ENCODE measurements at regions not wholly inside any gene's neighbourhood (a gene's known extent, or its start where the extent isn't known, plus 50 kb on each side); places are given as distances from the start of the nearest gene placed in this dataset.
"Not testable (repeated sequence)": the region's sequence is repeated elsewhere in the genome, so short reads cannot be mapped to it uniquely, and the experiment has no call there.

DNA sequence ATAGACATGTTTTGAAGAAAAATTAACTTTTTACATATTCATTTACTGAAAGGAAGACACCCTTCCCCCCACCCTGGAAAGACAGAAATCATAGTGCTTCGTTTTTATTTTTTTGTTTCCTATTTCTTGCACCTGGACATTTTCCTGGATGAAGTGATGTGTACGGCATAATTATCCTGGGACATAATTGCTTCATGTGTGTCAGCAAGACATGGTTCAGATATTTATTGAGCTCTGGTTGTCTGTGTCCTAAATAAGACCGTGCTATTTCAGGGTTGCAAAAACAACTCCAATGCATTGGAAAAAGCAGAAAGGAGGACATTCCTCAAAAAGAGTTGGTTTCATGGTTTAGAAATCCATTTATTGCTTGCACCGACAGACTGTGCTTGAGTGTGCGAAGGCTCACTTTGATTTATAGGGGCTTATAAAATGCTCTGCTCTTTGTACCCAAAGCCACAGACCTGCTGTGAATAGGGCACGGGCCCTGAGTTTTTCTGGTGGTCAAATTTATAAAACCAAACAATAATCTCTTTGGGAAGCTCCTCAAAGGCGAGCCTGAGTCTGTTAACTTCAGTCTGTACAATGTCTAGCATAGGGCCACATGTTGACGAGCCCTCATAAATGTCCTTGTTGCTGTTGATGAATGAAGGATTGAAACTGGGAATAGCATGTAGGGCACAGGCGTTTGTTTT, 179.5 kb downstream of the SOX4 start:
- no peak for DNase-seq (ENCODE audit: low read depth)

DNA sequence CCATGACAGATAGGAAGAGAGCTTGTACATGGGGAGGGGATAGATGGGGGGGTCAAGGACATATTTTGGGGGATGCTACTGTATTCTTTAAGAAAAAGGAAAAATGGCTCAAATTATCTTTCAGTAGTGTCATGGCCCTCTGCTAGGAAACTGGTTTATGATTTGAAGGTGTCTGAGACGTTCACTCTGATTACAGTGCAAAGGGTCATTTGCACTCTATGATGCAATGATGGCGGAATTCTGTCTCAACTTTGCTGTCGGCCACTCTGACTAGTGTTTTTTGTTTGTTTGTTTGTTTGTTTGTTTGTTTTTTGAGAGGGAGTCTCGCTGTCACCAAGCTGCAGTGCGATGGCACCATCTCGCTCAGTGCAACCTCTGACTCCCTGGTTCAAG, 180.0 kb downstream of the SOX4 start:
- DNase-seq (ENCODE audit: low read depth), result no peak

DNA sequence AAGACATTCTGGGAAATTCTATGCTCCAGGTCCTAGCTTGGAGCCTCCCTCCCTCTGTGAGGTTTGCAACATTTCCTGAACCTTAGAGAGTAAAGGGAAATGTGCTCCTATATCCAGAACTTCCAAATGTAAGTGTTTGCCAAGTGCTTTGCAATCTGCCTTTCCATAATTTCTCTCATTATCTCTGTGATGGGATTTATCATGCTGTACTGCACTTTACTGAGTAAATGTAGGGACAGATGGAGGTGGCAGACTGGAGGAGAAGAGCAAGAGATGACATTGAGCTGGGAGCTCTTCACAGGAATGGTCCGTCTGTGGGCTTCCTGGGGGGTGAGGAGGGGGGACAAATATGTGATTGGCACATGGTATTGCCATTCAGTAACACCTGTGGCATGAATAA, 184.3 kb downstream of the SOX4 start:
- DNase-seq (ENCODE audit: low read depth), result no peak

DNA sequence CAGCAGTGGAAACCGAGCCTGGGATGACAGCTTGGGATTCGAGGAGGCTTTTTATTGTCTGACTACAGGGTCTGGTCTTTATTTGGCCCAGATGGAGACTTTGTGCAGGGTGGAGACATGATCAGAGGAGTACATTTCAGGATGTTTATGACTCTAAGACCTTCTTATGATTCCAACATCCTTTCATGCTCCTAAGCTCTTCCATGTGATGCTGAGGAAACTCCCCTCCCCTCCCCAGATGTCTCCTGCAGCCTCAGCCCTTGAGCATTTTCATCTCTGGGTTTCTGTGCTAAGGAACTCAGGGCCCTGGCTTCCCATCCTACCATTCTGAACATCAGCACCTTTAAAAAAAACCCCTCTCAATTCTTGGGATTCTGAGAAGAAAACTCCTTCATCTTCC, 186.6 kb downstream of the SOX4 start:
- DNase-seq (ENCODE audit: low read depth), result no peak

DNA sequence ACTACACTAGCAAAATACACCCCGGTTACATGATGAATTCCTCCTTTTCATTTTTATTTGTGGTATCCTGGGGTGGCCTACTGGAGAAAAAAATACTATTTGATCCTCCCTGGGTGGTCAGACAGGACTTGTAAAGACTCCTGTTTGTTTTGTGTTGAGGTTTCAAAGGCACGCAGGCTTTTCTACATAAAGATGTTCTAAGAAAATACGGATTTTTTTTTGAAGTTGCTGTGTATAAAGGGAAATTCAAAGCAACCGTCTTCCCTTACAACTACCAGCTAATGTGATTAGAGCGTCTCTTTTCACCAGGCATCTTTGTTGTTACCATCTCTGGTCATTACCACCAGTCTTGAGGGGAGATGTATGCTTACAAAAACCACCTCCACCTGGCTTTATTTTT, 187.1 kb downstream of the SOX4 start:
- DNase-seq (ENCODE audit: low read depth), result no peak

DNA sequence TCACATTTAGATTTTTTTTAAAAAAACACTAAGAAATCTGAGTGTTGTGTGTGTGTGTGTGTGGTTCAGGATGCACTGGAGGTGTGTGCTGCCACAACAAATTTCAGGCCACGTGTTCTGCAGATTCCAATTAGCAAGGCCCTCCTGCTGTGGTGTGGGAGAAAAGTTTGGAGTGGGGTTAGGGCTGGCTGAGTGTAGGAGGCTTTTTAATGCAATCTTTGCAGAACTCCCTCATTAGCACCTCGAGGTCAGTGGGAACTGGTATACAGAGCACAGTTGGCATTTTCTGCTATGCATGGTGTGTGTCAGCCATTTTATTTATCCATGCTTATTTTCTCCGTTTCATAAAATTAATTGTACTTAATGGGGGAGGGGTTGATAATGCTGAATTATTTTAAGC, 187.6 kb downstream of the SOX4 start:
- no peak for DNase-seq (ENCODE audit: low read depth)

DNA sequence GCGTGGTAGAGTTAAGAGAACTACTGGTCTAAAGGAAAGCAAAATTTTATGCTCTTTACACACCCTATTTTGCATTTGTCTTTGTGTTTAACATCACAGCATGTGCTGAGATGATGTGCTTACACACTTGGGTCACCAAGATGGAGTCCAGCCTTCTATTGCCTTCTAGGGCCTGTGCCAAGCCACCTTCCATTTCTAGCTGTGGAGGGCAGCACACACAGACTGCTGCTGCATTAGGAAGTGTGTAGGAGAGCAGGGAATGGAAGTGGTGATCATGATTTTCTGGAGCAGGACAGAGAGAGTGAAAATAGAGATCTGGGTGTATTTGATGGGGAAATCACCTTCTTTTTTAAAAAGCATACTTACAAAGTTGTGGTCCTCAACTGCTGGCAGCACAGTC, 191.6 kb downstream of the SOX4 start:
- DNase-seq (ENCODE audit: low read depth), result no peak

DNA sequence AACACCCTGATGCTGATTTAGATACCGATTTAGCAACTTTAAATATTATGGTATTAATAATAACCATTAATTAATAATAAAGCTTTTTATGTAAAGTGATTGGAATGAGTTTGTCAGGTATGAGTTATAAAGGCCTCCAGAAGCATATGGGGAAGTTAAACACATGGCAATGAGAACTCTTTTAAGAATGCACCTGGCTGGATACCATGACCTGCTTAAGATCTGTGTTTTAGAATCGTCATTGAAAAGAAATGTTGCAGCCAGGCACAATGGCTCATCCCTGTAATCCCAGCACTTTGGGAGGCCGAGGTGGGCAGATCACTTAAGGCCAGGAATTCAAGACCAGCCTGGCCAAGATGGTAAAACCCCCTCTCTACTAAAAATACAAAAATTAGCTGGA, 197.5 kb downstream of the SOX4 start:
- DNase-seq (ENCODE audit: low read depth), result no peak

DNA sequence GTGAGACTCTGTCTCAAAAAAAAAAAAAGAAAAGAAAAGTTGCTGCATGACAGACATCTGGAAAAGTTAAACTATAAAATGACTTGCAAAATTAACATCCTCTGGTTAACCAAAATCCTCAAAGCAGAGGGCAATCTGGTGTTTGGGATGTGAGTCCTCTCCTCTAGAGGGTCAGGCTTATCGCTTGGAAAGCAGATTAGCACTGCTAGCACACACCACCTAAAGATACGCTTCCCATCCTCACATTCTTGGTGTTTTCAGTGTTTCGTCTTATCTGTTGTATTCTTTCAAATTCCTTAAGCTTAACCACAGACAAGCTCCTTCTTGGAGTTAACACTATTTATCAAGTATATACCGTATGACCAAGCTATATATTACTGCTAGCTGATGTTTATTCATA, 198.0 kb downstream of the SOX4 start:
- DNase-seq (ENCODE audit: low read depth), result no peak

DNA sequence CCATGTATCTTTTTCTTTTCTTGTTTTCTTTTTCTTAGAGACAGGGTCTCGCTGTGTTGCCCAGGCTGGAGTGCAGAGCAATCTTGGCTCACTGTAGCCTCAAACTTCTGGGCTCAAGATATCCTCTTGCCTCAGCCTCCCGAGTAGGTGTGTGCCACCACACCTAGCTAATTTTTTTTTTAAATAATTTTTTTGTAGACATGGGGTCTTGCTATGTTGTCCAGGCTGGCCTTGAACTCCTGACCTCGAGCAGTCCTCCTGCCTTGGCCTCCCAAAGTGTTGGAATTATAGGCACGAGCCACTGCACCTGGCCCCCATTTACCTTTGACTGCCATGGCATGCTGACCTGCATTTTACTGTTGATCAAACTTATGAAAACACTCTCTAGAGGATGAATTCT, 198.6 kb downstream of the SOX4 start:
- no peak for DNase-seq (ENCODE audit: low read depth)

DNA sequence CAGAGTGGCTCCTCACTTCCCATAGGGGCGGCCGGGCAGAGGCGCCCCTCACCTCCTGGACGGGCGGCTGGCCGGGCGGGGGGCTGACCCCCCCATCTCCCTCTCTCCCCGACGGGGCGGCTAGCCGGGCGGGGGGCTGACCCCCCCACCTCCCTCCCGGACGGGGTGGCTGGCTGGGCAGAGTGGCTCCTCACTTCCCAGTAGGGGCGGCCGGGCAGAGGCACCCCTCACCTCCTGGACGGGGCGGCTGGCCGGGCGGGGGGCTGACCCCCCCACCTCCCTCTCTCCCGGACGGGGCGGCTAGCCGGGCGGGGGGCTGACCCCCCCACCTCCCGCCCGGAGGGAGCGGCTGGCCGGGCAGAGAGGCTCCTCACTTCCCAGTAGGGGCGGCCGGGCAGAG, 203.4 kb downstream of the SOX4 start:
- not testable (repeated sequence) for DNase-seq (ENCODE audit: low read depth)

DNA sequence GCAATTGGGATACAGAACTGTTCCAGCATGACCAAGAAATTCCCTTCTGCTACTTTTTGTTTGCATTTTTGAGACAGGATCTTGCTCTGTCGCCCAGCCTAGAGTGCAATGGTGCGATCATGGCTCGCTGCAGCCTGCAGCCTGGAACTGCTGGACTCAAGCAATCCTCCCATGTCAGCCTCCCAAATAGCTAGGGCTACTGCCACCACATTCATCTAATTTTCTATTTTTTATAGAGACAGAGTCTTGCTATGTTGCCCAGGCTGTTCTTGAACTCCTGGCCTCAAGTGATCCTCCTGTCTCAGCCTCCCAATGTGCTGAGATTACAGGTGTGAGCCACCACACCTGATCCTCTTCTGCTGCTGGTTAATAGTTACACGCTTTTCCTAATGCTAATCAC, 204.9 kb downstream of the SOX4 start:
- no peak for DNase-seq (ENCODE audit: low read depth)

DNA sequence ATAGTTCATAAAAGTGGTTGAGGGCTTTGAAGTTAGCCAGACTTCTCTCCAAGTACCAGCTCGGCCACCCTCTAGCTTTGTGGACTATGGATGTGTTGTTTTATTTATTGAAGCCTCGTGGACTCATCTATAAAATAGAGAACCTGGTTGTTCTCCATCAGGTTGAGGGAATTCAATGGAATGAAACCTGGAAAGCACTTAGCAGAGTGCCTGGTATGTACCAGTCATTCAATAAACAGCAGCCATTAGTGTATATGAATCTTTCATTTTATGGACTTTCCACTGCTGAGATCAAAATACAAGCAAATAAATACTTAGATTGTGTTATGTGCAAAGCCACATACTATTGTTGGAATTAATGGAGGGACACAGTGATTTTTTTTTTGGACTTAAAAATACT, 206.8 kb downstream of the SOX4 start:
- DNase-seq (ENCODE audit: low read depth), result no peak

DNA sequence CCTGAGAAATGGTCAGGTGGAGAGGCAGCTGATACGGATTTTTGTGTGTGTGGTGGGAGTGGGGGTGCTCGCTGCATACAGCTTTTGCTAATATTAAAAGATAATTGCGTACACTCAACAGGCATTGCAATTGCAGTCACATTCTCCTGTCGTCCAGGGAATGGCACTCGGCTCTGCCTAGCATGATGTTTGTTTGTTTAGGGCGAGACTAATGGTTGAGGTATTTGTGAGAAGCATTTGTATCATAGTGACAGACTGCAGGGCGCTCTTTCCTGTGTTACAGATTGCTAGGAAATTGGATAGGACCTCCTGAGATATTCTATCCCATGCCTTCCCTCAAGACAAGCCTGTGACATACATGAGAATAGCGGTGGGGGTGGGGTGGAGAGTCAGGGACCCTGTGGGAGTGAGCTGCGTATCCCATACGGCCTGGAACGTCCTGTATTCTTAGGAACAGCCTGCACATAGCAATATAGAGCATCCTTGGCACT, 207.4 kb downstream of the SOX4 start:
- DNase-seq (ENCODE audit: low read depth), result peak; percentile 43

DNA sequence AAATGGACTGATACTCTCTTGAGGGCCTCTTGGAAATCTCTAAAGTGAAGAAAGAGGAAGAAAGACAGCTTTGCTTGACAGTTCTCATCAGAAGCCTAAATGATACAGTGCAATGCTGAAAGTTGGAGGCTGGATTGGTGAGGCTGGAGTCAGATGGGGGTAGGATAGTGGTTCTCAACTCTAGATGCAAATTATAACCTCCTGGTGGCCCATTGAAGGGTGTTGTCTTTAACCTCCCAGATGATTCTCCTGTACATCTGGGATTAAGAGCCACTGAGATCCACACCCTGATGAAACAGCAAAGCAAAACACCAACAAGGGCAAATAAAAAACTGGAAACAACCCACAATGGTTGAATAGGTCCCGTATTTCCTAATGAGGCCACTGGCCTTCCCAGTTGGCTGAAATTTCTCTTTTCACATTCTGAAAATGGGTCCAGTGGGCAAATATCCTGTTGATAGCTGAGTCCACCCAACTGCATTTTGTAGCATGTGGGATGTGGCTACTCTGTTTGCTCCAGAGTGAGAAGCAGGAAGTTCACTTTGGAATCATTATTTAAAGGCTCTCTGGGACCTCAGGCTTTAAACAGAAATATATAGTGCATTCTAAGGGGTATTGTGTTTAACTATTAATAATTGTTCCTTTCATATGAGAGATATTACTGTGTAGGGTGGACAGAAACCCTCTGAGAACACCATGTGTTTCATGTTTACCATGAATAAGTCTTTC, 208.1 kb downstream of the SOX4 start:
- DNase-seq (ENCODE audit: low read depth), result no peak

DNA sequence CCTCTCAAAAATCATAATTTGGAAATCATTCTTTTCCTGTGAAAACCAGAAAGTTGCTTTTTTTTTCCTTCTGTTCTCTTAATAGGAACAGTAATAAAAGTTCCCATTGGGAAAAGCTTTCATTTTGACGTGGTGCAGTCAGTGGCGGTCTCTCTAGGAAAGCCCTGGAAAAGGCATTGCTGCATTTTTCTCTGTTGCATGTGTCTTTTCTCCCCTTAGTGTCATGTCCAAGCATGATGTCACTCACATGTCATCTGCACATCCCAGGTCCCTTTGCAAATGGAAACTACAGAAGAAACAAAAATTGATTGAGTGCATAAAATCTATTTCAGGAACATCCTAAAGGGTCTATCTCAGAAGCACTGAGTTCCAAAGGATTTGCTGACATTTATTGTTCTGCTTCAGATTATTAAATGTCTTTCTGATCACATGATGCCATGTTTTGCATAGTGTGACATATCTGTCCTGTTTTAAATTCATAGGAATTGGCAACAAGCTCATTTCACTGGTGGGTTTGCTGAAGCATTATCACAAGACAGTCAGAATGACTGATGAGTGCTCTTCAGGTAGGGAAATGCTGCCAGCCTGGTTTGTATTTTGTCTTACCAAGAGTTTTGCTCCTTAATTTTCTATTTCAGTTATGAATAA, 208.7 kb downstream of the SOX4 start:
- DNase-seq (ENCODE audit: low read depth), result no peak

DNA sequence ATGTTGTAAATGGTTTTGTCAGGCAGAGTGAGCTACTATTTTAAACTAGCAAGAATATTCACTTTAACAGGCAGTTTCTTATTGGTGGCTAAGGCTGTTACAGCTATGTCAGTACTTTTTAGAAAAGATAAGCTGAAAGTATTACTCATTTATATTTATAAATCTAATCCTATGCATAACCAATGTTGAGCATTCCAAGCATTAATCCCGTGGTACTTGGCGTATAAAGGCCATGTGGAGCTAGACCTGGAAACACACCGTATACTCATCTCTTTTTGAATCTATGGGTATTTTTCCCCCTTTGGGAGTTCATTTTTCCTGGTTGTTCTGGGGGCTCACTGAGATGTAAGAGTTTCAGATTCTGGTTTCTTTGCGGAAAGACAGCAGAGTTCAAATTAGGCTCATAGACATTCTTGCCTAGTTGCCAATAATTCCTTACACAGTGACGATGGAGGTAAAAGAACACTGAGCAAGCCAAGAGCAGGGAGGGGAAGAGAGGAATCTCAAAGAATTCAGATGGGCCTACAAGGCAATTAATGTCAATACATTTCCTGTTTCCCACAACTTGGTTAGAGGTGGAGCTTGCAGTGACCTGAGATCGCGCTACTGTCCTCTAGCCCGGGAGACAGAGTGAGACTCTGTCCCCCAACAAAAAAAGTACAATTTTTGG, 211.5 kb downstream of the SOX4 start:
- DNase-seq (ENCODE audit: low read depth), result no peak

DNA sequence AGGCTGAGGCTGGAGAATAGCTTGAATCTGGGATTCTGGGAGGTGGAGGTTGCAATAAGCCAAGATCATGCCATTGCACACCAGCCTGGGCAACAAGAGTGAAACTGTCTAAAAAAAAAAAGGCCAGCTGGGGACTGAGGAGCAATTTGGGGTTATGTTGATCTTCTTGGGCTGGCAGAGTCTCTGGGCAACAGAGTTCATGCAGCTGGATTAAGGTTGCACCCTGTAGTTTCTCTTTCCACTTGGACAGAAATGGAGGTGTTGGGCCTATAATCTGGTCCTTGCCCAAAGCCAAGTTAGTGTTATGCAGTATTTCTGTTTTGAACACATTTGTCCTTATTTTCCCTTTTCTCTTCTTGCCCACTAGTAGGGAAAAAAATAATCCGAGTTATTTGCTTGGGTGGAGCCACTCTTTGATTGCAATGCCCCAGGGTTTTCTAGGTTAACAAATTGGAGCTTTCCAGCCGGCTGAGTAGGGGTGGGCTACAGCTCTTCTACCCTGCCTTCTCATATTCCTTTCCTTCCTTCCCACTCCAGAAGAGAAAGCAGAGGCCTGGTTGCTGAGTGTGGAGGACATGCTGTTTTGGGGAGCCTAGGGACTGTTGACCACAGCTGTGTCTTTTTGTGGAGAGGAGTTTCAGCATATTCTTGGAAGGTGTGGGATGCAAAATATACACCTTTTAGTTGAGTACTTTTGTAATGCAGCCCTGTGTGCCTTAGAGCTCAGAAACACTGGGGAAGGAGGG, 213.9 kb downstream of the SOX4 start:
- no peak for DNase-seq (ENCODE audit: low read depth)

DNA sequence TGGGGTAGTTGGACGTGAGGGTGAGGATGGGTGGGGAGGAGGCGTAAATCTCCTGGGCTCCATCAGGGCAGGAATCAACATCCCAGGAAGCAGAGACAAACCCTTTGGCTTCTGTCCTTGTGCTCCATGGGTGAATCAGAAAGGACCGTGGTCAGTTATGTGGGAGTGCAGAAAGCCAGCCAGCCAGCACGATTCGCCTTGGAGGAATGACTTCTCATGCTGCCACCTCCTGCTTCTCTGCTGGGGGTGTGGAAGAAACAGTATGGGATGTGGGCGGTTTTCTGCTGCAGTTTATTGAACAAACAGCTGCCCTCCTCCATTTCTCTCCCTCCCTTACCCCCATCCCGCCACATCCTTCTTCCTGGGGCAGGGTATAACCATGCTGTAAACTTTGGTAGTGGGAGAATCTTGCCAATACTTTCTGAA, 214.5 kb downstream of the SOX4 start:
- no peak for DNase-seq (ENCODE audit: low read depth)

DNA sequence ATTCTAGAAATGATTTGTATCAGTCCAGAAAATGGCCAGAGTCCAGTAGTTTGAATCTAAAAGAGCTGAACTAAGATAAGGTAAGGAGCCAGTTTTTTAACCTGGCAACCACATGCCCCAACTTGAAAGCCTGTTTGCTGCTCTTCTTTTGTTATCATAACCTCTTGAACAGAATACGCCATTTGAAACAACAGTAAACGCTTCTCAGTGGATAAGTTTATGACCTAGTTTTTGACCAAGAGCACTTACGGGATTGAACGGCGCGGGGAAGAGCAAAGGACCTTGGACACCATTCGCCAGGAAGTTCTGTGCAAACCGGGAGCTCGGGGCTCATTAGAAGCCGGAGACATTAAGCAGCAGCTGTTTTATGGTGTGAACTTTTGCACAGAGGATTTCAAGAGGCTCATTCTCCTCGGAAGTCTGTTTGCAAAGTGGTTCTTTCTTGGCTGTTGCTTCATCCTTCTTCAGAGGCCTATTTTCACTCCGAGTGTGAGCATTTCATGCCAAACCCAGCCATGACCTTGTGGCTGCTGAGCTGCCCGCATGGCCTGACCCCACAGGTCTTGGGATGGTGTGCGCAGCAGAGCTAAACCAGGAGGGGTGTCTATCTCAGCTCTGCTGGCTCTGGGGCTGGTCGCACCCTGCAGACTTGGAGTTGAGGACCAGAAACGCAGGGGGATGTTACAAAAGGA, 215.1 kb downstream of the SOX4 start:
- DNase-seq (ENCODE audit: low read depth), result no peak

DNA sequence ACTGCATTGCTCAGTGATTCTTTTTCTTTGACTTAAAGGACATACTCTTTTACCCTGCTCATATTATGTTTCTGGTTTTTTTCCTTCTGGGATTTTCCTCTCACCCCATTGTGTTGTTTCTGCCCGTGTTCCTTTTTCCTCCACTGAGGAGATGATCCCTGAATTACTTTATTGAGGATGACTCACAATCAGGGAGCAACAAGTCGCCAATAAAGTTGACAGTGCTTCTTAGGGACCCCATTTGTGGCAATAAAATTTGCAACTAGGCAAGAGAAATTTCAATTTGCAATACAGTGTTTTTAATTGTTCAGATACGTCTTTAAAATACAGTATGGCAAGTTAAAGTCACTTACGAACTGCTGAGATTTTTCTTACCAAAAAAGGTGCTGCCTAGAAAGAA, 217.9 kb downstream of the SOX4 start:
- DNase-seq (ENCODE audit: low read depth), result no peak

All from HS-27A (cell line).